ENCODE measurements at regions not wholly inside any gene's neighbourhood (a gene's known extent, or its start where the extent isn't known, plus 50 kb on each side); places are given as distances from the start of the nearest gene placed in this dataset.

GRCh38 chr2:35933031-35933430 lies 422.5 kb upstream of the CRIM1 start:
- TF ChIP-seq CTCF (IDR thresholded peaks at IDR 0.05): no peak
- Histone ChIP-seq H3K4me3 (no peak overlapping the region), H3K27ac (no peak overlapping the region)
- DNase-seq (ENCODE audit: low spot score): no peak

- no peak for TF ChIP-seq CTCF (IDR thresholded peaks at IDR 0.05)
- Histone ChIP-seq H3K4me3 (no peak overlapping the region), H3K27ac (no peak overlapping the region)
- no peak for DNase-seq (ENCODE audit: low spot score)
Observed at GRCh38 chr2:35932276-35932963, 423.2 kb upstream of the CRIM1 start.

GRCh38 chr2:35931626-35932025 lies 424.0 kb upstream of the CRIM1 start:
- Histone ChIP-seq H3K27ac (no peak overlapping the region), H3K4me3 (no peak overlapping the region)
- no peak for TF ChIP-seq CTCF (IDR thresholded peaks at IDR 0.05)
- no peak for DNase-seq (ENCODE audit: low spot score)

GRCh38 chr2:35931115-35931514 lies 424.5 kb upstream of the CRIM1 start:
- TF ChIP-seq CTCF (IDR thresholded peaks at IDR 0.05): no peak

GRCh38 chr2:35929551-35929950 lies 426.0 kb upstream of the CRIM1 start:
- TF ChIP-seq CTCF (IDR thresholded peaks at IDR 0.05): no peak

More at GRCh38 chr2:35931115-35931514, 424.5 kb upstream of the CRIM1 start:
- DNase-seq (ENCODE audit: low spot score): no peak
- Histone ChIP-seq H3K27ac (no peak overlapping the region), H3K4me3 (no peak overlapping the region)

GRCh38 chr2:35920061-35920460 lies 435.5 kb upstream of the CRIM1 start:
- TF ChIP-seq CTCF (IDR thresholded peaks at IDR 0.05): no peak
- no peak for DNase-seq (ENCODE audit: low spot score)
- Histone ChIP-seq H3K4me3 (no peak overlapping the region), H3K27ac (no peak overlapping the region)

More at GRCh38 chr2:35929551-35929950, 426.0 kb upstream of the CRIM1 start:
- Histone ChIP-seq H3K4me3 (no peak overlapping the region), H3K27ac (no peak overlapping the region)
- DNase-seq (ENCODE audit: low spot score): no peak

GRCh38 chr2:35915261-35915660 lies 440.3 kb upstream of the CRIM1 start:
- H3K4me3 ChIP-seq: no peak overlapping the region
- DNase-seq (ENCODE audit: low spot score): no peak
- no peak for TF ChIP-seq CTCF (IDR thresholded peaks at IDR 0.05)
- H3K27ac ChIP-seq: no peak overlapping the region
